NCI-H2029 (cell line): ENCODE measurements at regions not wholly inside any gene's neighbourhood (a gene's known extent, or its start where the extent isn't known, plus 50 kb on each side); places are given as distances from the start of the nearest gene placed in this dataset.
A peak's percentile ranks its signal among the peaks of the same experiment; 100 is the strongest.

Experiments used
- DNase-seq: peaks from one replicate; lab custom pipeline; 2025; lab: John Stamatoyannopoulos, UW

GRCh38 chr2:128983094-128983493 is 664.4 kb upstream of the HS6ST1 start:
- no peak for DNase-seq

GRCh38 chr2:128984081-128984480 is 665.4 kb upstream of the HS6ST1 start:
- no peak for DNase-seq

DNA sequence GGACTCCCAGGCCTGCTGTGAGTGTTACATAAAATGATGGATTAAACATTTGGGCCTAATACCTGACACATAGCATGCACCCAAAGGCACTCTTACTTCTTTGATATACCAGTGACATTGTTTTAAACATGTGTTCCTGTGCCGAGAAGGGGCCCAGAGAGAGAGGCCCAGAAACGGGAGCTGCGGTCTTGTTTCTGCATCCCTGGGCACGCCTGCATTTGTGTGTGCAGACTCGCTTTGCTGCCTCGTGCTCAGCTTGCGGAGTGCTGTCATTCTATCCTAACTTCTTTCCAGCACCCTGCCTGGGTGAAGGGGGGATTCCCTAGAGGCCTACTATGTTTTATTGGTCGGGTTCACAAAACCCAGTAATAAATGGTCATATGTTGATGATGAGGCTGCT is 666.2 kb upstream of the HS6ST1 start:
- no peak for DNase-seq

GRCh38 chr2:128986026-128986715 is 667.5 kb upstream of the HS6ST1 start:
- no peak for DNase-seq

GRCh38 chr2:128986867-128987268 is 668.2 kb upstream of the HS6ST1 start:
- no peak for DNase-seq

- DNase-seq = no peak
Measured at GRCh38 chr2:128988326-128988725, 669.7 kb upstream of the HS6ST1 start.

DNA sequence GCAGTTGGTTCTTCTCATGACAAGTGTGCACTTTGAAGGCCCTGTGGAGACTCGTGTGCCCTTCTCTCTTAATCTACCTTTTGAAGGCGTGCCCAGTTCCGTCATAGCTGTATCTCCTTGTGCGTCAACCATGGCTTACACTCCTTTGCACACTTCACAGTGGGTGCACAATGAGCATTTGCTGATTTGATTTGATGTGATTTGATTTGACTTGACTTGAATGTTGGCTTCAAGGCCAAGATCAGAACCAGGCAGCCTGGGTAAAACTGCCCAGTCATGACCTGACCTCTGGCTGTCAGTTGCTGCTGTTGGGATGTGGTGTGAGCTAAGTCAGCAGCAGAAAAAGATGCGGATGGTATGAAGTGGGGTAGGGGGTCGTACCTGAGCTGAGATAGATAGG is 670.3 kb upstream of the HS6ST1 start:
- DNase-seq = no peak

DNA sequence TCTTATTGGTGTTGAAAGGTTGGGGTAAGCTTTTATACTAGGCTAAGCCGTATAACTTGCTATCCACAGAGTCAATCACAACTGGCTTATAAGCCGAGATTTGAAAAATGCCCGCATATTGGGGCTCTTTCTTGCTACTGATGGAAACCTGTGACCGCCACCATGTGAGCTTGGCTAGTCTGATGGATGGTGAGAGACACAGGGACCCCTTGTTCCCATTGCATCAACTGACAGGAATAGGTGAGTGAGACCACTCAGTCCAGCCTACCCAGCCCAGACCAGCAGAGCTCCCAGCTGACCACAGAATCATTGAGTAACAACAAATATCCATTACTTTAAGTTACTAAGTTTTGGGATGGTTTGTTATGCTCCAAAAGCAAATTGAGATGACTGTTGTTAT is 676.4 kb upstream of the HS6ST1 start:
- DNase-seq = no peak

- no peak for DNase-seq
Measured at GRCh38 chr2:128996078-128996477, 677.4 kb upstream of the HS6ST1 start.

DNA sequence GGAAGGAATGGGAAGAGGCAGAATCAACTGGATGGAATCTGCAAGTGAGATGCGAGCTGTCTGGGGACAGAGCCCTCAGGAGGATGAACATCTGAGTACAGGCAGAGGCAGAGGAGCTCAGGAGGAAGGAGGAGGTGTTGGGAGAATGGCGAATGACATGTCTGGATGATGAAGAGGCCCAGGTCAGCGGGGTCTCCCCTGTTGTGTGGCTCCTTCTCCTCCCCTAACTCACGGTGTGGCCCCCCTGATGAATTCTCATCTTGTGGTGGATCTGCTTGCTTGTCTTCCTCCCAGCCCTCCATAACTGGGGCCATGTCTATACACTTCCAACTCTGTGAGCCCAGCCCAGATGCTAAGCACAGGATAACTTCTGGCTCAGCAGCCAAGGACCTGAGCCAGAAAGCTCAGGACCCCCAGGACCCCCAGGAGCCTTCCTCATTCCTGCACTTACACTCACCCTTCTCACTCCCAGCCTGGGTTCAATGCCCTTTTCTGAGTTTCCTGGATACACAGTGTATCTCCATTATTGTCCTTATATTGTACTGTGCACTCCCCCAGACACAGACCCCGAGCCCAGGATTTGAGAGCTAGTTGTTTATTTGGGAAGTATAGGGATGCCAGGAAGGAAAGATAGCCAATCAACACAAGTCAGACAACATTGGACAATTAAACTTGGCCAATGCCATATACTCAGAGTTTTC is 678.6 kb upstream of the HS6ST1 start:
- DNase-seq = no peak

DNA sequence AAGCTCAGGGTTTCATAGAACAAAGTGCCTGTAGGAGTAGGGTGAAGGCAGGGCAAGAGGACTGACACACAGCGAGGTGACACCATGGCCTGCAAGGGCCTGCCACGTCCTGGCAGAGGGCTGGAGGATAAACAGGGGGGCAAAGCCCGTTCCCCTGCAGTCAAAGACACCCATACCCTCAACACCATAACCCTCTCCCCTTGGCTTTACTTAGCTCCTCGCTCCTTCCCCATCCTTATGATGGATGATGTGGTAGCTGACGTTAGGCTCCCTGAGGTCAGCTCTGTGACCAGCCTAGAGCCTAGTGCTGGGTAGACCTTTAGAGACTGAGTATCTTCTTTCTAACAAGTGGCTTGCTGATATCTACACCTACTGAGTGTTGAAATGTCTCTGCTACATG is 683.3 kb upstream of the HS6ST1 start:
- DNase-seq = no peak

- no peak for DNase-seq
Measured at GRCh38 chr2:129002751-129003150, 684.1 kb upstream of the HS6ST1 start.

- peak; percentile 77 for DNase-seq
Measured at GRCh38 chr2:129004485-129004884, 685.8 kb upstream of the HS6ST1 start.

DNA sequence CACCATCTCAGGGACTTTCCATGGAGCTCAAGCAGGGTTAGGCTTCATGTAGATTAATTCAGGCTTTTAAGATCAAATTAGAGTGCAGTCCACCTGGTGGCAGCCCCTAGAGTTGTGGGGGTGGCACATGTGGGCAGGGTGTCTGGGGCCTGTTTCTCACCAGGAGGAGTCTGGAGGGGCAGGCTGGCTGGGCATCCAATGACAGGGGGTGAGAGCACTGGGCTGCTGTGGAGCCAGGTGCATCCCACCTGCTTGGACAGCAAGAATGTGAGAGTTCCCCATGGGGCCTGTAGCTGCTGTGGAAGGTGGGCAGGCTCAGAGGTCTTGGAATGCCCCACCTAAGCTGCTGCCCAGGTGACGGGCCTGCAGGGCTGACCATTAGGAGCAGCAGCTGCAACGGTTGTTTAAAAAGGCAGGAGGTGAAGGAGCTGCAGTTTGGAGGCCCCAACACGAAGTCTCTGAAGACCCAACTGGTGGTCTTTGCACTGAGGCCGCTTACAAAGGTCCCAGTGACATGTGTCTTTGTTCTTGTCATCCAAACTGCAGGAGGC is 686.3 kb upstream of the HS6ST1 start:
- no peak for DNase-seq

GRCh38 chr2:129006135-129006886 is 687.6 kb upstream of the HS6ST1 start:
- DNase-seq = no peak

- no peak for DNase-seq
Measured at GRCh38 chr2:129006901-129007300, 688.2 kb upstream of the HS6ST1 start.

DNA sequence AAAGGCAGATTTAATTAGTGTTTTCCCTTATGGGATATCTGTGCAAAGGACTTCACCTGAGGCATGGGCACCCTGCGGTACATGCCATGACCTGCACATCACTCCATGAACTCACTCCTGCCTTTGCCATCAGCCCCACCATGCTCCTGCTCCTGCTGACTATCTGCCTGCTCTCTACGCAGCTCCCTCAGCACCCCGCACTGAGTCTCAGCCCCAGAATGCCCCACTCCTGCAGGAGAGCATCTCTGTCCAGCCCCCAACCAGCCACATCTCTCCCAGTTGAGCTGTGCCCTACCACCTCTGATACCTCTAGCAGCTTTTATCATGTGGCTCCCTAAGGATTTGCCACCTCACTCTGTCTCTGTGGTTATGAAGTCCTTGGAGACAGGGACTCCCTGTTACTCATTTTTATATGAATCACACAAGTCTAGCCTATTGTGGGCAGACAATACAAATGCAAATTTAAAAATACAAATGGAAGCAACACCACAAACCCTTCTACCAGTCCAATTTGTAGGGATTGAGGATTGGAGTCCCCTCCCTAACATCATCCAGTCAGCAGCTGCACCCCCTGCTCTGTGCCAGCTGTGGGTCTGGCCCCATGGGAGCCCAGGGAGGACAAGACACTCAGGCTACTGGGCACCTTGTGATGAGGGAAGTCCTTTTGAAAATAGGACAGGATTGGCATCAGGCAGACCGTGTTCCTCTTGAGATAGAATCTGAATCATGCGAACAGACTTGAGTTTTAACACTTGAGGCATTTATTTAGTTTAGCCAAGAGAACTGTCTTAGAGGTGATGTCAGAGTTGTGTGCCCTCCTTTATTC is 689.6 kb upstream of the HS6ST1 start:
- DNase-seq = no peak

- DNase-seq = no peak
Measured at GRCh38 chr2:129008881-129009554, 690.4 kb upstream of the HS6ST1 start.

GRCh38 chr2:129009555-129010146 is 691.0 kb upstream of the HS6ST1 start:
- no peak for DNase-seq

DNA sequence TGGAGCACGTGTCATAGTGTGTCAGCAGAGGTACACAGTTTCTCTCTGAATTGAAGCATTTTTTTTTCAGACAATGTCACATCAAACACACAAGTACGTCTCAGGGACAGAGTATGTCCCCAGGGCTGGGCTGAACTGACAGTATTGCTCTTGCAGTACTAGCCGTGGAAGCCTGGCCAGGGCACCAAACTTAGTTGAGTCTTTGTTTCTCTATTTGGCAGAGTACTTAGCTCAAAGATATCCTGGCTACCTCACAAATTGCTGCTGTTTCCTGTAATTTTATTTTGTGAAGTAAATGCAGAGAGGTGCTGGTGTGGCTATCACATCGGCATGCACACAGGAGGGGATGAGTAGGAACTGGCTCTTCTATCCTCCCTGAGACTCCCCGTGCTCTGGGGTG is 691.6 kb upstream of the HS6ST1 start:
- DNase-seq = no peak

- DNase-seq = no peak
Measured at GRCh38 chr2:129011466-129012061, 692.9 kb upstream of the HS6ST1 start.
